ENCODE measurements at regions not wholly inside any gene's neighbourhood (a gene's known extent, or its start where the extent isn't known, plus 50 kb on each side); places are given as distances from the start of the nearest gene placed in this dataset.

DNA sequence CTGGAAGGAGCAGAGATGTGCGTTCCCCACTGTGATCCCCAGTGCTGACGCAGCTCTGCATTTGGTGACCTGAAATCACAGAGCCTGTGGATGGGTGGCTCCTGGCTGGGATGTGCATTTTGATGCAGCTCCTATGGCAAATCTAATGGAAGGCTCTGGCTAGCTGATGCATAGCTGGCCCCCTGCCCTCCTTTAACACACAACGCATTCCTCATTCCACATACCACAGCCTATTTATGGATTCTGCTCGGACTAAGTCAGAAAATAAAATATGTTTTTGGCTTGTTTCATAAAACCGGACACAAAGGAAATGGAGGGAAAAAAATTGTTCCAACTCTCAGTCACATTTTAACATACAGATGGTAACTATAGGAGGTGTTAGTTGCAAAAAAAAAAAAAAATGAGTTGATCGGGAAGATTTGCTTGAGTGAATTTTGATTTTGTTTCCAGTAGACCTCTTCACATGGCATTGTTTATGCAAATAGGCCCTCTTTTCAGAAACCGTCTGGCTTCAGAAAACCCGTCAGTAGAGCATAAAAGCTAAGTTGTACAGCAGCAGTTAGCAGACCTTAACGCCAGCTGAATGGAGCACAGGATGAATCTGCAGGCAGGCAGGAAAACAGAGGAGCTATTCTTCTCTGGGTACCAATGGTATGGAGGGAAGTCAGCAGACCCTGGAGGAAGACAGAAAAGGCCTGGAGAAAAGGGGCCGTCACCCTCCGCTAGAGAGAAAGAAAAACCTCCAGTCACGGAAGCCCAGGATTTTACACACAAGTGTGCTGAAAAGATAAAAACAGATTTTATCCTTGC lies 215.4 kb downstream of the HDGFL1 start:
- TF ChIP-seq EP300 (IDR thresholded peaks at IDR 0.05) (no peak), POLR2A (IDR thresholded peaks at IDR 0.05) (no peak)
- TF ChIP-seq, protein P1, sequence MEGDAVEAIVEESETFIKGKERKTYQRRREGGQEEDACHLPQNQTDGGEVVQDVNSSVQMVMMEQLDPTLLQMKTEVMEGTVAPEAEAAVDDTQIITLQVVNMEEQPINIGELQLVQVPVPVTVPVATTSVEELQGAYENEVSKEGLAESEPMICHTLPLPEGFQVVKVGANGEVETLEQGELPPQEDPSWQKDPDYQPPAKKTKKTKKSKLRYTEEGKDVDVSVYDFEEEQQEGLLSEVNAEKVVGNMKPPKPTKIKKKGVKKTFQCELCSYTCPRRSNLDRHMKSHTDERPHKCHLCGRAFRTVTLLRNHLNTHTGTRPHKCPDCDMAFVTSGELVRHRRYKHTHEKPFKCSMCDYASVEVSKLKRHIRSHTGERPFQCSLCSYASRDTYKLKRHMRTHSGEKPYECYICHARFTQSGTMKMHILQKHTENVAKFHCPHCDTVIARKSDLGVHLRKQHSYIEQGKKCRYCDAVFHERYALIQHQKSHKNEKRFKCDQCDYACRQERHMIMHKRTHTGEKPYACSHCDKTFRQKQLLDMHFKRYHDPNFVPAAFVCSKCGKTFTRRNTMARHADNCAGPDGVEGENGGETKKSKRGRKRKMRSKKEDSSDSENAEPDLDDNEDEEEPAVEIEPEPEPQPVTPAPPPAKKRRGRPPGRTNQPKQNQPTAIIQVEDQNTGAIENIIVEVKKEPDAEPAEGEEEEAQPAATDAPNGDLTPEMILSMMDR (IDR thresholded peaks at IDR 0.05), result no peak
